OCI-LY3 (cell line): ENCODE measurements at regions not wholly inside any gene's neighbourhood (a gene's known extent, or its start where the extent isn't known, plus 50 kb on each side); places are given as distances from the start of the nearest gene placed in this dataset.

ENCODE experiments used
- H2AFZ ChIP-seq: fragments of 200-600, 300-600 bp; shearing (Covaris generic); 2 replicates; pipeline ENCODE4 v1.6.0; 2014; ENCODE audit warnings: antibody characterized with exemption, low read depth, low read length
- H3K27ac ChIP-seq: fragments of 200-600, 300-600 bp; sonication (generic); 2 replicates; pipeline ENCODE4 v1.5.1; 2014; ENCODE audit warnings: mild to moderate bottlenecking, low read length, moderate library complexity, mixed read lengths
- H3K27me3 ChIP-seq: fragments of 200-600, 300-600 bp; sonication (generic); 2 replicates; pipeline ENCODE4 v1.6.1; 2014; ENCODE audit warnings: low read depth, low read length, mixed read lengths
- H3K36me3 ChIP-seq: fragments of 200-600, 300-600 bp; sonication (generic); replicated peaks from 2 replicates; pipeline ENCODE3; 2014; ENCODE audit warnings: low read depth, low read length, mixed read lengths
- H3K4me1 ChIP-seq: fragments of 300-600, 200-600 bp; sonication (generic); 2 replicates; pipeline ENCODE4 v1.6.1; 2014; ENCODE audit warnings: low read length, mixed read lengths
- H3K4me2 ChIP-seq: fragments of 200-600, 300-600 bp; sonication (generic); 2 replicates; pipeline ENCODE4 v1.6.1; 2014; ENCODE audit warnings: low read length, mixed read lengths
- H3K4me3 ChIP-seq: fragments of 300-600, 200-600 bp; sonication (generic); 2 replicates; pipeline ENCODE4 v1.5.1; 2014; ENCODE audit warnings: antibody characterized with exemption, mild to moderate bottlenecking, low read length, moderate library complexity
- H3K79me2 ChIP-seq: fragments of 300-600, 200-600 bp; shearing (Covaris generic); 2 replicates; pipeline ENCODE4 v1.6.1; 2014; ENCODE audit warnings: mild to moderate bottlenecking, low read length, mixed read lengths
- H3K9ac ChIP-seq: fragments of 300-600, 200-600 bp; shearing (Covaris generic); 2 replicates; pipeline ENCODE4 v1.6.0; 2014; ENCODE audit warnings: mild to moderate bottlenecking, low read length, moderate library complexity
- H3K9me3 ChIP-seq: fragments of 200-600, 300-600 bp; shearing (Covaris generic); 2 replicates; pipeline ENCODE4 v1.6.1; 2014; ENCODE audit warnings: low read length, mixed read lengths; ENCODE audit not compliant: insufficient read depth
- H4K20me1 ChIP-seq: fragments of 200-600, 300-600 bp; sonication (generic); 2 replicates; pipeline ENCODE4 v1.6.1; 2016; ENCODE audit warnings: low read length, mixed read lengths; ENCODE audit not compliant: insufficient read depth
- CTCF ChIP-seq: fragments of 200-600, 300-600 bp; sonication (generic); IDR thresholded peaks from 2 replicates; pipeline ENCODE4 v1.5.1; 2014; ENCODE audit warnings: antibody characterized with exemption, low read length, low read depth
- EZH2phosphoT487 ChIP-seq: fragments of 200-600 bp; shearing (Covaris generic); IDR thresholded peaks from 2 replicates; pipeline ENCODE4 v1.6.1; 2018; ENCODE audit warnings: antibody characterized with exemption, mixed run types, low read depth

DNA sequence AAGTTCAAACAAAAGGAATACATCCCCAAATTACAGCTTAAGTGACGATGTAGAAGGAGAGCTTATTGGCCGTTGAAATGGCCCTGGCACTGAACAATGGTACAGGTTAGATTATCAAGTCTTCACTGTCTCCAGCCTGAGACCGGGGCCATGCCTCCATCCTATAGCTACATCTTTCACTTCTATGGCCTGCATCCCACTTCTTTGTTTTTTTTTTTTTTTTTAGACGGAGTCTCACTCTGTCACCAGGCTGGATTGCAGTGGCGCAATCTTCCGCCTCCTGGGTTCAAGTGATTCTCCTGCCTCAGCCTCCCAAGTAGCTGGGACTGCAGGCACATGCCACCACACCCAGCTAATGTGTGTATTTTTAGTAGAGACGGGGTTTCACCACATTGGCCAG, 464.6 kb downstream of the CDH26 start:
- TF ChIP-seq EZH2phosphoT487 (no peak), CTCF (no peak)
- Histone ChIP-seq H3K9ac (no peak overlapping the region), H3K36me3 (no peaks in the 10 kb centered on the region), H3K27ac (no peak overlapping the region), H3K79me2 (no peaks in the 10 kb centered on the region), H3K27me3 (no peaks in the 10 kb centered on the region), H3K4me3 (no peak overlapping the region), H4K20me1 (no peaks in the 10 kb centered on the region), H3K4me1 (no peaks in the 10 kb centered on the region), H3K9me3 (no peaks in the 10 kb centered on the region), H2AFZ (no peak overlapping the region), H3K4me2 (no peak overlapping the region)

- H3K4me1 ChIP-seq, result no peaks in the 10 kb centered on the region
- no peaks in the 10 kb centered on the region for H4K20me1 ChIP-seq
- TF ChIP-seq EZH2phosphoT487, result no peak
- no peak for TF ChIP-seq CTCF
Observed at GRCh38 chr20:60424267-60424902, 466.2 kb downstream of the CDH26 start.

GRCh38 chr20:60427516-60427915, 469.3 kb downstream of the CDH26 start:
- Histone ChIP-seq H3K4me3 (no peak overlapping the region), H2AFZ (no peak overlapping the region), H3K9me3 (no peaks in the 10 kb centered on the region), H4K20me1 (no peaks in the 10 kb centered on the region), H3K27ac (no peak overlapping the region), H3K79me2 (no peaks in the 10 kb centered on the region), H3K9ac (no peak overlapping the region), H3K27me3 (no peaks in the 10 kb centered on the region), H3K4me2 (no peak overlapping the region), H3K36me3 (no peaks in the 10 kb centered on the region), H3K4me1 (no peaks in the 10 kb centered on the region)
- TF ChIP-seq EZH2phosphoT487, result no peak
- no peak for TF ChIP-seq CTCF

More at GRCh38 chr20:60424267-60424902, 466.2 kb downstream of the CDH26 start:
- Histone ChIP-seq H3K27me3 (no peaks in the 10 kb centered on the region), H3K27ac (no peak overlapping the region), H2AFZ (no peak overlapping the region), H3K9me3 (no peaks in the 10 kb centered on the region), H3K36me3 (no peaks in the 10 kb centered on the region), H3K79me2 (no peaks in the 10 kb centered on the region), H3K9ac (no peak overlapping the region), H3K4me3 (no peak overlapping the region), H3K4me2 (no peak overlapping the region)

- Histone ChIP-seq H3K79me2 (no peaks in the 10 kb centered on the region), H4K20me1 (no peaks in the 10 kb centered on the region), H3K9ac (no peak overlapping the region), H3K27ac (no peak overlapping the region), H3K36me3 (no peaks in the 10 kb centered on the region), H3K27me3 (no peaks in the 10 kb centered on the region), H3K9me3 (no peaks in the 10 kb centered on the region), H3K4me3 (no peak overlapping the region), H2AFZ (no peak overlapping the region), H3K4me2 (no peak overlapping the region), H3K4me1 (no peaks in the 10 kb centered on the region)
- TF ChIP-seq EZH2phosphoT487, result no peak
Observed at GRCh38 chr20:60428651-60429050, 470.4 kb downstream of the CDH26 start.
